Jurkat, Clone E6-1 (cell line): ENCODE measurements at regions not wholly inside any gene's neighbourhood (a gene's known extent, or its start where the extent isn't known, plus 50 kb on each side); places are given as distances from the start of the nearest gene placed in this dataset.

ENCODE experiments used
- DNase-seq: peaks from one replicate; pipeline ENCODE4 v3.0.0-alpha.2; 2011; ENCODE audit warnings: low read depth, low spot score
- H3K4me3 ChIP-seq: 2 replicates; pipeline ENCODE4 v1.5.1; 2011; ENCODE audit warnings: mild to moderate bottlenecking, low read length, control low read depth, moderate library complexity

DNA sequence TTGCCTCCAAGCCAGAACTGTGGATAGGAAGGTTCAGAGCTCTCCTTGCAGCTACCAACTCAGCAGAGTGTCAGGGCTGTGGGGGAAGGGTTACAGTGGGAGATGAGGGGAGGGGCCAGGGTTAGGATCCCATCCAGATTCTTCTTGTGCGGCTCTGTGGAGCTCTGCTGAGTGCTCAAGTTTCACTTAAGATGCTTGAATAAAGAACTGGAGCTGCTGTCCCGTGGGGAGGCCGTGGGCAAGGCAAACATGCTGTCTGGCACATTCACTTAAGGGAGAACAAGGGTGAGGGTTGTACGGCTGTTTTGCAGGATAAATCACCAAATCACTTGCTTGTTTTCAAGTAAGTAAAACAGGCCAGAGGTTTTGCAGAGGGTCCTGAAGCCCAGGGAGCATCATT lies 197.1 kb downstream of the FAM76B start:
- H3K4me3 ChIP-seq = no peak overlapping the region
- DNase-seq = no peak

DNA sequence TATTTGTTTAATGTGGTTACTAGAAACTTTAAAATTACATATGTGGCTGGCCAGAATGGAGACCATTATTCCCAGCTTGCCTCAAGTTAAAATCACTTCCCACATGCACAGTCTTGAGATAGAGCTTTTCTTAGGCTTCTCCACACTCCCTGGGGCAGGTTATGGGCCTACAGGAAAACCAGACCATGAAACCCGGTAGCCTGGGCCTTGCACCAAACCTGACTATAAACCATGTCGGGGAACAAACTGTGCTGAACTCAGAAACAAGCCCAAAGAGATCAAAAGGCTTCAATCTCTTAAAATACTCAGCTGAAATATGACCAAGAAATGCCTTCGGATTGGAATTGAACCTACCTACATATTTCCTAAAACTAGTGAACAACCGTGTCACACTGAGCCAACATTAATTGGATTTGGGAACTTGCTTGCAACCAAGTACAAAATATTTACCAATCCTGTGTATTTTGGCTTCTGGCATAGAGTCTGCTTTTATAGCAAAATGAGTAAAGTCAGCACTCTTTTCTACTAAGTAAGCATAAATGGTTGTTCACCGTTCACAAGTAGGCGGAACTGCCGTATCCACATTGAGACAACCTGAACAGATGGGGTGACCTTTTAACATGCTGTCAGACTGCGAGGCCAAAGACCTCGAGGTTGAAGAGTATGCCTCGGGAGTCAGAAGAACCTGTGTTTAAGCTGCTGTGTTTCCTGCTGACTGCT lies 199.5 kb downstream of the FAM76B start:
- no peak overlapping the region for H3K4me3 ChIP-seq
- DNase-seq = no peak

GRCh38 chr11:95588821-95589220 lies 200.8 kb downstream of the FAM76B start:
- H3K4me3 ChIP-seq = no peak overlapping the region
- no peak for DNase-seq

DNA sequence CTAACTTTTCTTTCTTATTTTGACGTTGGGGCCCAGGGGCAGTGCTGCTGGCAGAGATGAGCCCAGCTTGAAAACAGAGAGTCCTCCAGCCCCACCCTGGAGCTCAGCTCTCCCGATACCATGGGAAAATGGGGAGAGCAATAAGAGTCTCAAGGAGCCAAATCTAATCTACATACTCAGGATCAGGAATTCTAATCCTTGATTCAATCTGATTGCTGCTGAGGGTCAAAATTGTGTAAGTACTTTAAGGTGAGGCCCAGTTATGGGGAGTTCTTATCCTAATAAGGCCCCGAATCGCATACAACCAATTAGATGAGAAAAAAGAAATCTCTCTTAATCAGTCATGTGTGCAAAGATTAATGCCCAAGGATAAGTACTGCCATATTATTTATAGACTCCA lies 202.9 kb downstream of the FAM76B start:
- no peak overlapping the region for H3K4me3 ChIP-seq
- DNase-seq = no peak

- no peak for DNase-seq
- H3K4me3 ChIP-seq = no peak overlapping the region
These were observed 203.4 kb downstream of the FAM76B start for GRCh38 chr11:95586155-95586554.

GRCh38 chr11:95585752-95586077 lies 203.9 kb downstream of the FAM76B start:
- H3K4me3 ChIP-seq = no peak overlapping the region
- no peak for DNase-seq

DNA sequence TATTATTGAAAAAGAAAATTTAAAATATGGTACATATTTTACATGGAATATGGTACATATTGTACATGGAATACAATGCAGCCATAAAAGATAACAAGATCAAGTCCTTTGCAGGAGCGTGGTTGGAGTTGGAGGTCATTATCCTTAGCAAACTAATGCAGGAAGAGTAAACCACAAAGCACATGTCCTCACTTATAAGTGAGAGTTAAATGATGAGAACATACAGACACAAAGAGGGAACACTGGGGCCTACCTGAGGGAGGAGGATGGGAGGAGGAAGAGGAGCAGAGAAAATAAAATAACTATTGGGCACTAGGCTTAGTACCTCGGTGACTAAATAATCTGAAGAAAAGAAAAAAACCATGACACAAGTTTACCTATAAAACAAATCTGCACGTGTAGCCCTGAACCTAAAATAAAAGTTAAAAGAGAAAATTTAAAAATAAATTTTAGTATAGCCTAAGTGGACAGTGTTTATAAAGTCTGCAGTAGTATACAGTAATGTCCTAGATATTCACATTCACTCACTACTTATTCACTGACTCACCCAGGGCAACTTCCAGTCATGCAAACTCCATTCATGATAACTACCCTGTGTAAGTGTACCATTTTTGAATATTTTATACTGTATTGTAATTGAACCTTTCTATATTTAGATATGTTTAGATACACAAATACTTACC lies 204.4 kb downstream of the FAM76B start:
- DNase-seq = no peak
- no peak overlapping the region for H3K4me3 ChIP-seq

GRCh38 chr11:95584589-95584988 lies 205.0 kb downstream of the FAM76B start:
- DNase-seq = no peak
- H3K4me3 ChIP-seq = no peak overlapping the region

DNA sequence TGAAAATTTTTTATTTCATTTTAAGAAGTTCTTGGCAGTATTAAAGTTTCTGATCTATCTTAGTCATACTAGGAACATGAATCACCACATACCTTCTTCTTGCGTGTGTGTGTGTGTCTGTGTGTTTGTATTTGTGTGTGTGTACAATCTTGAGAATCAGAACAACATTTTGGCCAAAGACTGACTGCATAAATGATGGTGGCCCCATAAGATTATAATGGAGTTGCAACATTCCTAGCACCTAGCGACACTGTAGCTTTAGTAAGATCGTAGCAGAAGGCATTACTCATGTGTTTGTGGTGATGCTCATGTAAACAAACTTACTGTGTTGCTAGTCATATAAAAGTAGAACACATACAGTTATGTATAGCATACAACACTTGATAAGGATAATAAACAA lies 205.4 kb downstream of the FAM76B start:
- H3K4me3 ChIP-seq = no peak overlapping the region
- DNase-seq = no peak

- no peak overlapping the region for H3K4me3 ChIP-seq
- no peak for DNase-seq
These were observed 211.7 kb downstream of the FAM76B start for GRCh38 chr11:95577716-95578460.

GRCh38 chr11:95576146-95576845 lies 213.3 kb downstream of the FAM76B start:
- no peak for DNase-seq
- no peak overlapping the region for H3K4me3 ChIP-seq

DNA sequence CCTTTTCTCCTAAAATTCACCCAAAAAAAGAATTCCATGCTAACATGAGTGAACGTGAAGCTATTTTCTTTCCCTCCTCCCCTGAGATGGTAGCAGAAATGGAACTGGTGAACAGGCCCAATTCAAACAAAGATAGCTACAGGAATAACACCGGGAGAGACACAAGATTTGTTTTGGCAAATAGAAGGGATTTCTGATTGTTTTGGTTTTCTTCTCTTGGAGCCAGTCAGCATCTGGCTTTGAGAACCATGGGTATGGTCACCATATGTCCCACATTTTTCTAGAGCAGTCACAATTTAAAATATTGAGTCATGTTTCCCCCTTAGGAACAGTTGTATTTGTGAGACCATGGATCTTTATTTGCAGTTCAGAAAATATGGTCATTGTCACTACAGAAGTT lies 214.1 kb downstream of the FAM76B start:
- H3K4me3 ChIP-seq = no peak overlapping the region
- DNase-seq = no peak

DNA sequence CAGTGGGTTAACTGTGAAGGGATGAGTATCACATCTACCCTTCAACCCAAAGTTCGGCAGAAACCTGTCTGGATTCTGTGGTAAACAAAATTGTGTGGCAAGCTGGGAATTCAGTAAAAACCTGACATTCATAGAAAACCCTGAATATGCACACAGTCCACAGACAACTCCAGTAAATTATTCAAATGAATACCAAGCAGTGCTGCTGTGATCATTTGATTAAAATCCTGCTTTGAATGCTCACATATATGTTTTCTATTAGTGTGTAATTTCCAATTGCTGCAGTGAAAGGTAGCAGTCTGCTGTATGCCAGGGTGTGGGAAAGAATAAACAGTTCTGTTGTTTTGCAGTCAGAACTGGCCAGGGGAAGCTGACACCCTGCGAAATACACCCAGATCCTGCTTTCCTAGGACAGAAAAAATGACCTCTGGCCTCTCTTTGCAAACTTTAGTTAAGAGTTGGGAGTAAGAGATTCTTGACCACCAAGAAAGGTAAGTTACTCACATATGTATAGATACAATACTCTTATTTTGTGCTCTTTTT lies 217.8 kb downstream of the FAM76B start:
- no peak overlapping the region for H3K4me3 ChIP-seq
- DNase-seq = no peak

- H3K4me3 ChIP-seq = no peak overlapping the region
- DNase-seq = no peak
These were observed 218.7 kb downstream of the FAM76B start for GRCh38 chr11:95570845-95571244.

- no peak overlapping the region for H3K4me3 ChIP-seq
- DNase-seq = no peak
These were observed 220.4 kb downstream of the FAM76B start for GRCh38 chr11:95569207-95569606.

GRCh38 chr11:95568281-95568680 lies 221.3 kb downstream of the FAM76B start:
- no peak overlapping the region for H3K4me3 ChIP-seq
- DNase-seq = no peak

- no peak for DNase-seq
- H3K4me3 ChIP-seq = no peak overlapping the region
These were observed 221.9 kb downstream of the FAM76B start for GRCh38 chr11:95567685-95568084.

- DNase-seq = no peak
- H3K4me3 ChIP-seq = no peak overlapping the region
These were observed 223.4 kb downstream of the FAM76B start for GRCh38 chr11:95566211-95566610.

GRCh38 chr11:95565724-95566141 lies 223.8 kb downstream of the FAM76B start:
- H3K4me3 ChIP-seq = no peak overlapping the region
- DNase-seq = no peak

- DNase-seq = no peak
- no peak overlapping the region for H3K4me3 ChIP-seq
These were observed 225.7 kb downstream of the FAM76B start for GRCh38 chr11:95563859-95564258.
